ENCODE measurements at regions not wholly inside any gene's neighbourhood (a gene's known extent, or its start where the extent isn't known, plus 50 kb on each side); places are given as distances from the start of the nearest gene placed in this dataset.

DNA sequence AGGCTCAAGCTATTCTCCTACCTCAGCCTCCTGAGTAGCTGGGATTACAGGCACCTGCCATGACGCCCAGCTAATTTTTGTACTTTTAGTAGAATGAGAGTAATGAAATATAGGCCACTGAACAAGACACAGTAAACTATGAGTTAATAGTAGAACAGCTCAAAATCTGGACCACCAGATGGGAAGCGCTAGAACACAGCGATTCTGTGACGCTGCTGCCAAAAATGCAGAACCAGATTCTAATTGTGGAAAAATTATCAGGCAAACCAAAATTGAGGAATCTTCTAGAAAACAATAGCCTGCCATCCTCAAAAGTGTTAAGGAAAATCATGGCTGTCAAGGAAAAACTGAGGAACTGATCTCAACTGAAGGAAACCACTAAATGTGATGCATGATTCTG is 111.4 kb upstream of the TIAM1 start:
- H3K27me3 ChIP-seq (ENCODE audit: control insufficient read depth in 2 of 2, insufficient read depth in 2 of 2, low read length in 2 of 2), result no peaks in the 10 kb centered on the region
- ChIA-PET CTCF (no interaction called here), POLR2A (no interaction called here)
- no peak for TF ChIP-seq POLR2AphosphoS5 (IDR thresholded peaks at IDR 0.05; ENCODE audit: insufficient read depth, low read depth, low read length)
- TF ChIP-seq, protein P1, sequence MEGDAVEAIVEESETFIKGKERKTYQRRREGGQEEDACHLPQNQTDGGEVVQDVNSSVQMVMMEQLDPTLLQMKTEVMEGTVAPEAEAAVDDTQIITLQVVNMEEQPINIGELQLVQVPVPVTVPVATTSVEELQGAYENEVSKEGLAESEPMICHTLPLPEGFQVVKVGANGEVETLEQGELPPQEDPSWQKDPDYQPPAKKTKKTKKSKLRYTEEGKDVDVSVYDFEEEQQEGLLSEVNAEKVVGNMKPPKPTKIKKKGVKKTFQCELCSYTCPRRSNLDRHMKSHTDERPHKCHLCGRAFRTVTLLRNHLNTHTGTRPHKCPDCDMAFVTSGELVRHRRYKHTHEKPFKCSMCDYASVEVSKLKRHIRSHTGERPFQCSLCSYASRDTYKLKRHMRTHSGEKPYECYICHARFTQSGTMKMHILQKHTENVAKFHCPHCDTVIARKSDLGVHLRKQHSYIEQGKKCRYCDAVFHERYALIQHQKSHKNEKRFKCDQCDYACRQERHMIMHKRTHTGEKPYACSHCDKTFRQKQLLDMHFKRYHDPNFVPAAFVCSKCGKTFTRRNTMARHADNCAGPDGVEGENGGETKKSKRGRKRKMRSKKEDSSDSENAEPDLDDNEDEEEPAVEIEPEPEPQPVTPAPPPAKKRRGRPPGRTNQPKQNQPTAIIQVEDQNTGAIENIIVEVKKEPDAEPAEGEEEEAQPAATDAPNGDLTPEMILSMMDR (IDR thresholded peaks at IDR 0.05; ENCODE audit: extremely low read depth in 1 of 2, insufficient read depth in 1 of 2, low read depth in 1 of 2, low read length in 2 of 2), result no peak
- no peak for TF ChIP-seq JUN (IDR thresholded peaks at IDR 0.05; ENCODE audit: borderline replicate concordance, insufficient read depth, insufficient read length, low read depth)
- no peak for TF ChIP-seq EZH2 (IDR thresholded peaks at IDR 0.05; ENCODE audit: borderline replicate concordance, low read depth, low read length, severe bottlenecking)
- no peak for TF ChIP-seq GATA2 (IDR thresholded peaks at IDR 0.05; ENCODE audit: insufficient read depth, insufficient read length, low read depth, low read length)
- TF ChIP-seq MYC (IDR thresholded peaks at IDR 0.05; ENCODE audit: low read depth, low read length), result no peak
- no peak for TF ChIP-seq FOS (IDR thresholded peaks at IDR 0.05; ENCODE audit: borderline replicate concordance, insufficient read depth, low read length)
- no peak for TF ChIP-seq POLR2A (IDR thresholded peaks at IDR 0.05; ENCODE audit: low read depth, low read length)
- no peak overlapping the region for H3K4me2 ChIP-seq (ENCODE audit: insufficient read depth, low read length)
- H3K9ac ChIP-seq (replicated peaks; ENCODE audit: extremely low read depth, insufficient read depth, low read length), result no peak overlapping the region
- no peaks in the 10 kb centered on the region for H3K4me1 ChIP-seq (ENCODE audit: control insufficient read depth, extremely low read depth, insufficient read depth, low read length)
- no peak overlapping the region for H2AFZ ChIP-seq (ENCODE audit: low read depth, low read length)
- dilution Hi-C loops (cut with MboI; ENCODE audit: extremely low pct_ligation_motif_present, low sequenced_read_pairs), result no loop called here
- no peaks in the 10 kb centered on the region for H3K9me3 ChIP-seq (replicated peaks; ENCODE audit: control insufficient read depth, insufficient read depth, low read length)
- intact Hi-C loops (cut with micrococcal nuclease), result no loop called here
- H3K27ac ChIP-seq (ENCODE audit: insufficient read depth, low read depth, low read length), result no peak overlapping the region
- H3K36me3 ChIP-seq (ENCODE audit: control insufficient read depth in 2 of 2, extremely low read depth in 1 of 2, insufficient read depth in 2 of 2, low read length in 2 of 2), result no peaks in the 10 kb centered on the region
- FAIRE-seq (no peak), DNase-seq (ENCODE audit: low read depth, low spot score) (no peak)
- H3K4me3 ChIP-seq (replicated peaks in 1 of 3; ENCODE audit: insufficient read depth in 1 of 3, low read depth in 1 of 3, low read length in 3 of 3), result no peak overlapping the region
- H4K20me1 ChIP-seq (replicated peaks; ENCODE audit: control insufficient read depth, extremely low read depth, insufficient read depth, low read length), result no peaks in the 10 kb centered on the region
- no peaks in the 10 kb centered on the region for H3K79me2 ChIP-seq (ENCODE audit: control insufficient read depth, insufficient read depth, low read length)
- H3K9me1 ChIP-seq (replicated peaks; ENCODE audit: control insufficient read depth, extremely low read depth, insufficient read depth, low read length), result no peaks in the 10 kb centered on the region
- no TSS peak for BruUV-seq (replicated peaks)
